ENCODE measurements at regions not wholly inside any gene's neighbourhood (a gene's known extent, or its start where the extent isn't known, plus 50 kb on each side); places are given as distances from the start of the nearest gene placed in this dataset.

- Histone ChIP-seq H3K27ac (no peak overlapping the region), H3K9me3 (no peaks in the 10 kb centered on the region), H3K4me3 (no peak overlapping the region), H3K36me3 (no peaks in the 10 kb centered on the region), H3K4me1 (no peaks in the 10 kb centered on the region), H3K27me3 (no peaks in the 10 kb centered on the region)
- ATAC-seq (no peak), DNase-seq (no peak)
- TF ChIP-seq, protein P1, sequence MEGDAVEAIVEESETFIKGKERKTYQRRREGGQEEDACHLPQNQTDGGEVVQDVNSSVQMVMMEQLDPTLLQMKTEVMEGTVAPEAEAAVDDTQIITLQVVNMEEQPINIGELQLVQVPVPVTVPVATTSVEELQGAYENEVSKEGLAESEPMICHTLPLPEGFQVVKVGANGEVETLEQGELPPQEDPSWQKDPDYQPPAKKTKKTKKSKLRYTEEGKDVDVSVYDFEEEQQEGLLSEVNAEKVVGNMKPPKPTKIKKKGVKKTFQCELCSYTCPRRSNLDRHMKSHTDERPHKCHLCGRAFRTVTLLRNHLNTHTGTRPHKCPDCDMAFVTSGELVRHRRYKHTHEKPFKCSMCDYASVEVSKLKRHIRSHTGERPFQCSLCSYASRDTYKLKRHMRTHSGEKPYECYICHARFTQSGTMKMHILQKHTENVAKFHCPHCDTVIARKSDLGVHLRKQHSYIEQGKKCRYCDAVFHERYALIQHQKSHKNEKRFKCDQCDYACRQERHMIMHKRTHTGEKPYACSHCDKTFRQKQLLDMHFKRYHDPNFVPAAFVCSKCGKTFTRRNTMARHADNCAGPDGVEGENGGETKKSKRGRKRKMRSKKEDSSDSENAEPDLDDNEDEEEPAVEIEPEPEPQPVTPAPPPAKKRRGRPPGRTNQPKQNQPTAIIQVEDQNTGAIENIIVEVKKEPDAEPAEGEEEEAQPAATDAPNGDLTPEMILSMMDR (IDR thresholded peaks at IDR 0.05): no peak
- intact Hi-C loops (cut with DNase I): no loop called here
Observed at GRCh38 chr12:119274636-119275065, 59.9 kb upstream of the CCDC60 start.

DNA sequence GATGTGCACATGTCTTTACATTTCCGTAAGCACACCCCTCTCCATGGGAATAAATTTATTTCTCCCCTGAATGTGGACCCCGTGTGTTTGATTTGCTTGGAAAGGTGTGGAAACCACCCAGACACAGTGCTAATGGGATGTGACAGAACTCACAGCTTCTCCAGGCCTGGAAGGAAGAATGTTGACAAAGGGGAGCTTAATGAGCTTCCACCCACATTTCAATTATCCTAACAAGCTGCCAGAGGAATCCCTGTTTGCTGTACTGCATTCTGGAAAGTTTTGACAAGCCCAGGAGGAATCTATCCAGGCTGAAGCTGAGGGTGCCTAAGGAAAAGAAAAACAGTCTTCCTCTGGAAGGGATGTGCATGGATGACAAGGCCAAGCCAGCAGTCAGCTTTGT lies 51.2 kb upstream of the CCDC60 start:
- Histone ChIP-seq H3K4me3 (no peak overlapping the region), H3K27ac (no peak overlapping the region), H3K36me3 (no peaks in the 10 kb centered on the region), H3K27me3 (no peaks in the 10 kb centered on the region), H3K9me3 (no peaks in the 10 kb centered on the region), H3K4me1 (no peaks in the 10 kb centered on the region)
- TF ChIP-seq, protein P1 (IDR thresholded peaks at IDR 0.05): no peak
- intact Hi-C loops (cut with DNase I): no loop called here
- ATAC-seq (no peak), DNase-seq (no peak)

All from upper lobe of right lung (tissue), 1 donor.